ENCODE measurements at regions not wholly inside any gene's neighbourhood (a gene's known extent, or its start where the extent isn't known, plus 50 kb on each side); places are given as distances from the start of the nearest gene placed in this dataset.
A peak's percentile ranks its signal among the peaks of the same experiment; 100 is the strongest.
"Not testable (repeated sequence)": the region's sequence is repeated elsewhere in the genome, so short reads cannot be mapped to it uniquely, and the experiment has no call there.

GRCh38 chr14:23763394-23763793 is 127.2 kb downstream of the DHRS2 start:
- DNase-seq: no peak

GRCh38 chr14:23766737-23767401 is 130.7 kb downstream of the DHRS2 start:
- DNase-seq: no peak

GRCh38 chr14:23769221-23769728 is 133.1 kb downstream of the DHRS2 start:
- not testable (repeated sequence) for DNase-seq

GRCh38 chr14:23773981-23774380 is 137.8 kb downstream of the DHRS2 start:
- no peak for DNase-seq

GRCh38 chr14:23776296-23776695 is 140.1 kb downstream of the DHRS2 start:
- no peak for DNase-seq

- no peak for DNase-seq
Observed at GRCh38 chr14:23785208-23785607, 149.0 kb downstream of the DHRS2 start.

- no peak for DNase-seq
Observed at GRCh38 chr14:23787436-23787835, 151.3 kb downstream of the DHRS2 start.

- DNase-seq: no peak
Observed at GRCh38 chr14:23789696-23790095, 153.5 kb downstream of the DHRS2 start.

- DNase-seq: no peak
Observed at GRCh38 chr14:23793532-23793931, 157.4 kb downstream of the DHRS2 start.

GRCh38 chr14:23800811-23801210 is 152.8 kb upstream of the DHRS4 start:
- no peak for DNase-seq

- no peak for DNase-seq
Observed at GRCh38 chr14:23801766-23802165, 151.8 kb upstream of the DHRS4 start.

- DNase-seq: no peak
Observed at GRCh38 chr14:23804817-23805216, 148.8 kb upstream of the DHRS4 start.

- peak; percentile 5 for DNase-seq
Observed at GRCh38 chr14:23805761-23806160, 147.8 kb upstream of the DHRS4 start.

GRCh38 chr14:23814527-23815256 is 138.9 kb upstream of the DHRS4 start:
- no peak for DNase-seq

GRCh38 chr14:23816371-23816770 is 137.2 kb upstream of the DHRS4 start:
- DNase-seq: no peak

GRCh38 chr14:23817164-23817767 is 136.3 kb upstream of the DHRS4 start:
- no peak for DNase-seq

GRCh38 chr14:23827100-23827892 is 126.3 kb upstream of the DHRS4 start:
- no peak for DNase-seq

GRCh38 chr14:23828001-23828400 is 125.6 kb upstream of the DHRS4 start:
- no peak for DNase-seq

GRCh38 chr14:23828616-23829015 is 125.0 kb upstream of the DHRS4 start:
- no peak for DNase-seq

- no peak for DNase-seq
Observed at GRCh38 chr14:23829736-23830471, 123.7 kb upstream of the DHRS4 start.

GRCh38 chr14:23831596-23831995 is 122.0 kb upstream of the DHRS4 start:
- no peak for DNase-seq

GRCh38 chr14:23861666-23862065 is 91.9 kb upstream of the DHRS4 start:
- peak; percentile 82 for DNase-seq
